GM23248 (cell line): ENCODE measurements at regions not wholly inside any gene's neighbourhood (a gene's known extent, or its start where the extent isn't known, plus 50 kb on each side); places are given as distances from the start of the nearest gene placed in this dataset.

Experiments
- DNase-seq: peaks from one replicate; pipeline ENCODE4 v3.0.0-alpha.2; 2015
- H2AFZ ChIP-seq: fragments of 200-600 bp; sonication (generic); 2 replicates; pipeline ENCODE4 v1.6.1; 2016; ENCODE audit warnings: antibody characterized with exemption
- H3F3A ChIP-seq: fragments of 200-600 bp; sonication (generic); 2 replicates; pipeline ENCODE4 v1.6.1; 2016; ENCODE audit warnings: mild to moderate bottlenecking, antibody characterized with exemption, mixed run types; ENCODE audit not compliant: insufficient read depth
- H3K27ac ChIP-seq: fragments of 200-600 bp; sonication (generic); 2 replicates; pipeline ENCODE4 v1.5.1; 2016; ENCODE audit warnings: mild to moderate bottlenecking
- H3K27me3 ChIP-seq: fragments of 200-600 bp; sonication (generic); replicated peaks from 2 replicates; pipeline ENCODE4 v1.6.1; 2016; ENCODE audit warnings: mild to moderate bottlenecking; ENCODE audit not compliant: insufficient read depth
- H3K36me3 ChIP-seq: fragments of 200-600 bp; sonication (generic); 2 replicates; pipeline ENCODE4 v1.6.1; 2016; ENCODE audit warnings: low read depth, mild to moderate bottlenecking
- H3K4me1 ChIP-seq: fragments of 200-600 bp; sonication (generic); 2 replicates; pipeline ENCODE4 v1.6.1; 2016; ENCODE audit warnings: mild to moderate bottlenecking; ENCODE audit not compliant: insufficient read depth
- H3K4me2 ChIP-seq: fragments of 200-600 bp; sonication (generic); one replicate; pipeline ENCODE4 v1.6.1; 2016; ENCODE audit warnings: mild to moderate bottlenecking; ENCODE audit not compliant: unreplicated experiment
- H3K4me3 ChIP-seq: fragments of 200-600 bp; sonication (generic); 2 replicates; pipeline ENCODE4 v1.5.1; 2016; ENCODE audit warnings: mild to moderate bottlenecking
- H3K79me2 ChIP-seq: fragments of 200-600 bp; sonication (generic); 2 replicates; pipeline ENCODE4 v1.6.1; 2016; ENCODE audit warnings: mild to moderate bottlenecking; ENCODE audit not compliant: insufficient read depth
- H3K9ac ChIP-seq: fragments of 200-600 bp; sonication (generic); 2 replicates; pipeline ENCODE4 v1.6.1; 2016; ENCODE audit warnings: mild to moderate bottlenecking
- H3K9me2 ChIP-seq: fragments of 200-600 bp; sonication (generic); 2 replicates; pipeline ENCODE4 v1.6.1; 2016; ENCODE audit warnings: mixed run types, mild to moderate bottlenecking, moderate library complexity; ENCODE audit not compliant: insufficient read depth
- H3K9me3 ChIP-seq: fragments of 200-600 bp; sonication (generic); one replicate; pipeline ENCODE4 v1.6.1; 2017; ENCODE audit warnings: low read depth
- H4K20me1 ChIP-seq: fragments of 200-600 bp; sonication (generic); 2 replicates; pipeline ENCODE4 v1.6.0; 2016; ENCODE audit not compliant: insufficient read depth
- EZH2 ChIP-seq: fragments of 200-600 bp; sonication (generic); IDR thresholded peaks from 2 replicates; pipeline ENCODE4 v1.6.1; 2018; ENCODE audit warnings: antibody characterized with exemption, mild to moderate bottlenecking; ENCODE audit not compliant: insufficient read depth, poor library complexity, severe bottlenecking
- EZH2phosphoT487 ChIP-seq: fragments of 200-600 bp; sonication (generic); IDR thresholded peaks from 2 replicates; pipeline ENCODE4 v1.6.1; 2018; ENCODE audit warnings: antibody characterized with exemption, moderate library complexity, mild to moderate bottlenecking, low read depth; ENCODE audit not compliant: insufficient read depth
- WGBS, 2 experiments: methylation state at CpG; one replicate each; pipeline ENCODE4 v1.1.6; 2015 to 2017; ENCODE audit warnings: low lambda C conversion rate in 2 of 2, low coverage in 1 of 2; ENCODE audit errors: missing lambda C conversion rate in 2 of 2; 5-methylcytosine and 5-hydroxymethylcytosine counted together
- in situ Hi-C: fragments of 300-500 bp; cut with MboI; formaldehyde crosslinking; loops from 2 replicates; pipeline ENCODE4 v1.15.0; 2020

DNA sequence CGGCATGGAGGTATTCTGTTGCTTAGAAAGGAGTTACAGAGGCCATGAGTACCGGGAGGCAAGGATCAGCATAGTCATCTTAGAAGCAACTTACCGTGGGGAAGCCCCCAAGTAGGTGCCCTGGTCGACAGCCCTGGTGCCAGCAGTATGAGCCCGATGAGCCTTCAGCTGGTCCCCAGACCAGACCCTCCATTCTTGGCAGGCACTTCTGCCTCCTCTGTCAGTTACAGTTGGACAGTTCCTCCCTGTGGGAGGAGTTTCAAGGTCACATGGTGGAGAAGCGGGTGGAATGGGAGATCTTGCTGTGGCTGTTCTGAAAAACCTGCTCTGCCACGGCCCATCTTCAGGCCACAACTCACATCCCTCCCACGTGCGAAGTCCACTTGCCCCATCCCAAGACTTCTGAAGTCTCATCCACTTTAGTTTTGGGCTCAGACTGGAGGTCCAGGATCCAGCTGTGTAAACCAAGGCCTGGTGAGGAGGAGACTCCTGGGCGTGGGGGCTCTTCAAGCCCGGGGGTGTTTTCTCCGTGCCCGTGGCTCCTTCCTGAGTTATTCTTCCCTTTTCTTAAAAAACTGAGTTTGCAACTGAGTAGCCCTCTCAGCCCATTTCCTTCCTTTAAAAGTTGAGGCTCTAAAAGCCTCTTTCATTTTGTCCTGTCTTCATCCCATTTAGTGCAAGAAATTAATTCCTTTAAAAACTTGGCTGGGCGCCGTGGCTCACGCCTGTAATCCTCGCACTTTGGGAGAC, 133.5 kb downstream of the SEC14L1 start:
- Histone ChIP-seq H3K4me3 (no peak overlapping the region), H3K79me2 (no peaks in the 10 kb centered on the region), H3K27ac (no peak overlapping the region), H3K9ac (no peak overlapping the region), H3K9me2 (no peaks in the 10 kb centered on the region), H3F3A (no peaks in the 10 kb centered on the region), H3K9me3 (no peaks in the 10 kb centered on the region), H3K36me3 (no peaks in the 10 kb centered on the region), H3K4me2 (no peak overlapping the region), H3K4me1 (no peaks in the 10 kb centered on the region), H4K20me1 (no peaks in the 10 kb centered on the region), H3K27me3 (no peaks in the 10 kb centered on the region), H2AFZ (no peak overlapping the region)
- TF ChIP-seq EZH2 (no peak), EZH2phosphoT487 (no peak)
- no peak for DNase-seq
- 84 to 86% methylated on average over 17 of the region's 17 CpGs for WGBS, 2 experiments
- in situ Hi-C loops: no loop called here

DNA sequence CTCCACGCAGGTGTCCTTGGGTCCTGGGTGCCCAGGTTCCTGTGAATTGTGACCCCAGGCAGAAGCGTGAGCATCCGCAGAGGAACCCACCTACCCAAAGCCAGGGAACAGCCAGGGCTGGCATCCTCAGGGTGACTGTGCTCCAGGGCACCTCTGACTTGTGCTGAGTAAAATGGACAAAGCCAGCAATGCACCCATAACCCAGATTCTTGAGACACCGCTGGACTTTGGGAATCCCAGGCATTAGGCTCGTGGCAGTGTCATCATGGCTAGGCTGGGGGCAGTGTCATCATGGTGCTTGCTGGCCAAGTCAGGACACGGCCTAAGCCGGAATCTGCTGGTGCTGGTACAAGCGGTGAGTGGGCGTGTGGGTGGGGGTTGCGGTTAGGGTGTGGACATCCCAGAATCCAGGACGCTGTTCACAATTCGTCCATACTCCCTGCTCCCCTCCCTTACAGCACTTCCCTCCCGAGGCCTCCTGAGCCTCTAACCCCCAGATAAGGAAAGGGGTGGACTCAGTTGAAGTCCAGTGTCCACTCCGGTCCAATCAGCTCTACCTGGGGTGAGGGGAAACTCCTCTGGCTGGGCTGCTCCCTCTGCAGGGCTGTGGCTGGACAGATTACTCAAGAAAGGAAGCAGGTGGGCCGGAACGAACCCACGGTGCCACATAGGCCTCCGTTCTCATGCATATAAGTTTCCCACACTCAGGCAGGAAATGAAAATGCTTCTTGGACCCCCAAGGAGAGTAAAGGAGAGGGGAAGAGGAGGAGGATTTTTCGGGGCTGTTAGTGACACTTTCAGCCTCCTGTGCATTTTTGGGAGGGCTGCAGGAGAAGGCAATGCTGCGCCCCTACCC, 138.9 kb downstream of the SEC14L1 start:
- DNase-seq: no peak
- peaks cover 3% of the 10 kb centered on the region for H3K4me1 ChIP-seq
- no peak for TF ChIP-seq EZH2phosphoT487
- no peak for TF ChIP-seq EZH2
- in situ Hi-C loops: no loop called here
- no peaks in the 10 kb centered on the region for H3K9me2 ChIP-seq
- no peaks in the 10 kb centered on the region for H3K36me3 ChIP-seq
- no peak overlapping the region for H3K4me3 ChIP-seq
- no peaks in the 10 kb centered on the region for H3K27me3 ChIP-seq
- no peak overlapping the region for H3K9ac ChIP-seq
- no peaks in the 10 kb centered on the region for H4K20me1 ChIP-seq
- peak overlapping the region; percentile 56; the same call in 1 of the 2 replicates for H3K27ac ChIP-seq
- H3F3A ChIP-seq: peaks cover 10% of the 10 kb centered on the region
- H3K9me3 ChIP-seq: no peaks in the 10 kb centered on the region
- H3K4me2 ChIP-seq: no peak overlapping the region
- WGBS, 2 experiments: 93 to 94% methylated on average over 19 to 20 of the region's 20 CpGs
- H2AFZ ChIP-seq: no peak overlapping the region
- no peaks in the 10 kb centered on the region for H3K79me2 ChIP-seq

DNA sequence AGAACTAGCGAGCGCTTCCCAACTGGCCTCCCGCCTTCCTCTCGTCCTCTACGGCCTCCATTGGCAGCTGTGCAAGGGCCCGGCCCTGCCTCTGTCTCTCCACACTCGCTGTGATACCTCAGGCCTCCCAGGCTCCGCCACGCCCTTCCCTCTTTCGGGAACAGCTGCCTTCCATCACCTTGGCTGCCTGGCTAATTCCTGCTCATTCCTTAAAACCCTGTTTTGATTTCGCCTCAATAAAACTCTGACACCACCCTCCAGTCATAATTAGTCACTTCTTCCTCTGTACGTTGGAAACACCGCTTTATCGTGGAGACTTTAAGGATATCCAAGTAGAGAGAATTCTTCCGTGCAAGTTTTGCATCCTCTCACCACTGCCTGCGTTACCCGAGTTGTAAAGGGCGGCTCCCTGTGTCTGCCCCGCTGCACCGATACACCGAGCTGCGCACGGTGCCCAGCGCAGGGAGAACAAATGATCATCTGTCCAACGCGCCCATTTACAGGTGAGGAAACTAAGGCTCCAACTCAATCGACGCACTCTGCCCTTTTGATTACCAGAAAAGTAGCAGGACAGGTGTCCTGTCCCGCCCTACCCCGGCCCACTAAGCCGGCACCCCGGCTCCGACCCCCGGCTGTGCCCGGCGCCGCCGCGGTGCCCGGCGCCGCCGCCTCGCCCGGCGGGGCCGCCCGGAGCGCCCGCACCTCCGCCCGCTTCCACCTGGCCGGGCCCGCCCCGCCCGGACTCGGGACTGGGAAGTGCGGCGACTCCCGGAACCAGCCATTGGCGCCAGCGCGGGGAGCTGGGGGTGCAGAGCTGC, 139.7 kb downstream of the SEC14L1 start:
- no peaks in the 10 kb centered on the region for H3K9me3 ChIP-seq
- in situ Hi-C loops: no loop called here
- peaks cover 18% of the 10 kb centered on the region for H3F3A ChIP-seq
- H3K4me1 ChIP-seq: peaks cover 11% of the 10 kb centered on the region
- peak overlapping the region; percentile 65 for H3K4me3 ChIP-seq
- peak overlapping the region; percentile 57; the same call in 1 of the 2 replicates for H2AFZ ChIP-seq
- WGBS, 2 experiments: 29 to 32% methylated on average over 28 to 30 of the region's 63 CpGs
- no peaks in the 10 kb centered on the region for H3K79me2 ChIP-seq
- no peaks in the 10 kb centered on the region for H3K9me2 ChIP-seq
- no peaks in the 10 kb centered on the region for H3K36me3 ChIP-seq
- H3K9ac ChIP-seq: peak overlapping the region; percentile 66
- peak overlapping the region; percentile 90 for H3K4me2 ChIP-seq
- peak; percentile 89 for DNase-seq
- H3K27me3 ChIP-seq: no peaks in the 10 kb centered on the region
- peak overlapping the region; percentile 56 for H3K27ac ChIP-seq
- no peak for TF ChIP-seq EZH2phosphoT487
- no peak for TF ChIP-seq EZH2
- no peaks in the 10 kb centered on the region for H4K20me1 ChIP-seq
